GM21447 (cell line): ENCODE measurements at regions not wholly inside any gene's neighbourhood (a gene's known extent, or its start where the extent isn't known, plus 50 kb on each side); places are given as distances from the start of the nearest gene placed in this dataset.

Source experiments
- ATAC-seq: cut with Tn5 transposase; IDR thresholded peaks from one replicate; pipeline ENCODE4 v1.9.1; 2021; ENCODE audit not compliant: unreplicated experiment

GRCh38 chr9:20048437-20048836, 259.6 kb upstream of the SLC24A2 start:
- ATAC-seq, result no peak

GRCh38 chr9:20044686-20045085, 255.8 kb upstream of the SLC24A2 start:
- no peak for ATAC-seq

DNA sequence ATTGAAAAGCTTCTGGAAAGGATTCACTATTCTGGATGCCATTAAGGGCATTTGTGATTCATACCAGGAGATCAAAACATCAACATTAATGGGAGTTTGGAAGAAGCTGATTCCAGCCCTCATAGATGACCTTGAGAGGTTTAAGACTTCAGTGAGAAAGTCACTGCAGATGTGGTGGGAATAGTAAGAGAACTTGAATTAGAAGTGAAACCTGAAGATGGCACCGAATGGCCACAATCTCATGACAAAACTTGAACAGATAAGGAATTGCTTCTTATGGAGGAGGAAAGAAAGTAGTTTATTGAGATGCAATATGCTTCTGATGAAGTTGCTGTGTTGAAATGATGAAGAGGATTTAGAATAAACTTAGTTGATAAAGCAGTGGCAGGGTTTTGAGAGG, 254.6 kb upstream of the SLC24A2 start:
- peak; percentile 38 for ATAC-seq

DNA sequence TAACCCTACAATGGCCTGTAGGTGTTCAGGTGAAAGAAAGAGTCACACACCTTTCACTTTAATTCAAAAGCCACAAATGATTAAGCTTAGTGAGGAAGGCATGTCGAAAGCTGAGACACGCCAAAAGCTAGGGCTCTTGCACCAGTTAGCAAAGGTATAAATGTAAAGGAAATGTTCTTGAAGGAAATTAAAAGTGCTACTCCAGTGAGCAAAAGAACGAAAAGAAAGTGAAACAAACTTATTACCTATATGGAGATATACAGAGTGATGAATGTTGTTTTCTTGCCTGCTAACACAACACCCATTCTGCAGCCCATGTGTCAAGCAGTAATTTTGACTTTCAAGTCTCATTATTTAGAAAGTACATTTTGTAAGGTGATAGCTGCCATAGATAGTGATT, 254.2 kb upstream of the SLC24A2 start:
- peak; percentile 83 for ATAC-seq

DNA sequence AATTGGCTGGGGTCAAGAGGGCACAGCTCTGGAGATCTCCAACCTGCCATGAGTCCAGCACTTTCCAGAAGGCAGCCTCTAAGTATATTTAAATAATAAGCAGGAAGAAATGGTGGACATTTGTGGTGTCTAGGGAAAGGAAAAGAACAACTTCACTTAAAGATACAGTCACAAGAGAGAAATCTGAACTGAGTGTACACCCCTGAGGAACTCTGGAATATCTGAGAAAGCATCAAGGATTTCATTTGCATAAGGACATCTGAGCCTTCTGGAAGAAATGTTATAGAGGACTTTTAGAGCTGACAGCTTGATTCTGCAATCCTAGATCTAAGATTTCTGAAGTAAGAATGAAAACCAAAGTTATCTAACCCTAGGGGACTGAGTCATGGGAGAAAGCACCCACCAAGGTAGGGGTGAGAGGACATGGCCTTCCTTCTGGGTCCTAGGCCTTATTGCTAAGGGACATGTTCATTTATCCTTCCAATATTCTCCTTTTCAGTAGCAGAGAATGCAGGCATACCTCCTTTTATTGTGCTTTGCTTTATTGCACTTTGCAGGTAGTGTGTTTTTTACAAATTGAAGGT, 253.4 kb upstream of the SLC24A2 start:
- ATAC-seq, result no peak

- ATAC-seq, result no peak
Measured at GRCh38 chr9:20041697-20042081, 252.9 kb upstream of the SLC24A2 start.

DNA sequence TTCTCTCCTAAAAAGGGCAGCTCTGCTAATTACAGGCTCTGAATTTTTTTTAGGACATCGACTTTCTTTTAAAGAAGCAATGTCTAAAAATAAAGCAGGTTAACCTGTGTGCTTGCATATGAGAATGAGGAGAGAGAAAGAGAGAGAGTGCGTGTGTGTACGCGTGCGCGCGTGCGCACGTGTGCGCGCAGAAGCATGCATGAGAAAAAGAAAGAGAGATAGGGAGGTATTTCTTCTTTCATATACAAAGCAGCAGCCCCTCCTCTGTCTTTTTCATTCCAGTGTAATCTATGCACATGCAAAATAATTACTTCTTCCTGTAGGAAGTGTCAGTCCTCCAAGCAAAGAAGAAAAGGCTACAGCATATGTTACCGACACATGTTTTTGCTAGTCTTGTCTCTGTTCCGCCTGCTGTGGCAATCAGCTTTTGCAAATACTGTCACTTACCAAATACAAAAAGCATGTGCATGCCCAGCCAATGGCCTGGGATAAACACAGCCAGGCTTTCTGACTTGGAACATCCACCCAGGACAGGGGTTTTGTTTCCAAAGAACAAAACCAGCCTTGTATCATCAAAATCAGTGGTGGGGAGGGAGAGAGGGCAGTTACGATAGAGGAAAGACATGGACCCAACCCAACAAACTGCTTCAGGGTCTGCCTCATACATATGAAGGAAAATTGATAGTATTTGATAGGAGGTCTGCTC, 252.3 kb upstream of the SLC24A2 start:
- ATAC-seq, result no peak

- ATAC-seq, result no peak
Measured at GRCh38 chr9:20037699-20038098, 248.9 kb upstream of the SLC24A2 start.

DNA sequence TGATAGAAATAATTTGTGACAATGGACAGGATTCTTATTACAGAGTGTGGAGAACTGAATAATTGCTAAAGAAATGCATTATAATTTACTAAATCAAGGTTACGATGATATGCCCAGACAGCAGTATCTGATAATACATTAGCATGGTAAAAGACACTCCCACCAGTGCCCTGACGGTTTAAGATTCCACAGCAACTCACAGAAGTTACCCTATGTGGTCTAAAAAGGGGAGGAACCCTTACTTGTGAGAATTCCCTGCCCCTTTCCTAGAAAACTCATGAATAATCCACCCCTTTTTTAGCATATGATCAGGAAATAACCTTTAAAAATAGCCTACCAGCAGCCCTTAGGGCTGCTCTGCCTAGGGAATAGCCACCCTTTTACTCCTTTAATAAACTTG, 244.7 kb upstream of the SLC24A2 start:
- ATAC-seq, result no peak

DNA sequence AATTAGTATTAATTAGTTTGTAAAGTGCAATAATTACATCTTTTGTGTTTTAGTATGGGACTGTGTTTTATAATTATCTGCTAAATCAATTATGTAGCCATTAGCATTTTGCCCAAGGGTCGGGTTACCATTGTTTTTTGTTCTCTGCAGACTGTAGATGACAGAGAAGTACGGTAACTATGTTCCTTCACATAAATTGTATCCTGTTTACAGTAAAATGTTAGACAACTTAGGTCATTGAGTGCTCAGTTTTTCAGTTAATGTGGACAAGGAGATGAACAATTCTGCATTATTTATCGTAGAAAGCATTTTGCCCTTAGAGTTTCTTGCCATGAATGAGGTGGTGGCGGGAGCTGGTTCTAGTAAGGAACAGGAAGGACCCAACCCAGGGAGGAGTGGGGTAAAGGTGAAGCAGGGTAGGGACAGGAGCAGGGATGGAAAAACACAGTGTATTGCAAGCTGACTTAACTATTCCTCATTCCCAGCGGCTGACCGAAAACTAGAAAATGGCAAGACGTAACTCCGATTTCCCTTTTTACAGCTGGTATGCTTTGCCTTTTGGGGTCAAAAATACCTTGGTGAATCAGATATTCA, 243.7 kb upstream of the SLC24A2 start:
- no peak for ATAC-seq

GRCh38 chr9:20031836-20032235, 243.0 kb upstream of the SLC24A2 start:
- no peak for ATAC-seq

GRCh38 chr9:20030671-20031070, 241.8 kb upstream of the SLC24A2 start:
- ATAC-seq, result no peak

- no peak for ATAC-seq
Measured at GRCh38 chr9:20030221-20030620, 241.4 kb upstream of the SLC24A2 start.

DNA sequence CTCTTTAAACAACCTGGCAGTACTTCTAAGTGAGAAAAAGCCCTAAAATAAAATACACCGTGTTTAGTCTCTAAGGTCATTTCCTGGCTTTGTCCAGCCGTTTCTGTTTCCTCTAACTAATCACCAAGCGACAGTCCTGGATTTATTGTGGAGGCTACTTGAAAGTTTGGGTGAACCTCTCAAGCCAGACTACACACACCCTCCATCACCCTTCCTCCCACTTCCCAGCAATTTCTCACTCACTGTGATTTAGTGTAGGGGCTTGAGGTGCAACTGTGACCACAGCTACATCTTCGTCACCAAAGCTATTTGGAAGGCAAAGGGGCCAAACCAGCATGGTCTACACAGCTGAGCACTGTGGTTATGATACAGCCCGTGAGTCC, 240.0 kb upstream of the SLC24A2 start:
- ATAC-seq, result no peak

- ATAC-seq, result no peak
Measured at GRCh38 chr9:20028192-20028848, 239.5 kb upstream of the SLC24A2 start.

- ATAC-seq, result no peak
Measured at GRCh38 chr9:20023961-20024571, 235.2 kb upstream of the SLC24A2 start.

GRCh38 chr9:20023210-20023905, 234.5 kb upstream of the SLC24A2 start:
- ATAC-seq, result no peak

GRCh38 chr9:20022410-20022809, 233.6 kb upstream of the SLC24A2 start:
- no peak for ATAC-seq

DNA sequence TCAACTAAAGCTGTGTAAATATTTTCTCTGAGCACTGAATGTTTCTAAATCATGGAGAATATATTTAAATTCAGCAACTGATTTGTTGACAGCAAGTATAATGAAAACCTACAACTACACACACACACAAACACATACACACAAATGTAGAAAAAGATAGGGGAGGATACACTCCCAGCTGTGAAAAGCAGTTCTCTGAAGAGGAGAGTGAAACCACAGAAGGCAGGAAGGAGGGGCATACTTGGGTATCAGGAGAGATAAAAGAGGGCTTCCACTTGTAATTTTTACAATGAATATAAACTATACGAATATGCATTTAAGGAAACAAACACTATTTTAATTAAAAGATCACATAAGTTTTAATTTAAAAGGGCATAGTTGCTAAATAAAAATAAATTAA, 227.8 kb upstream of the SLC24A2 start:
- no peak for ATAC-seq

- no peak for ATAC-seq
Measured at GRCh38 chr9:20015427-20015931, 226.6 kb upstream of the SLC24A2 start.

DNA sequence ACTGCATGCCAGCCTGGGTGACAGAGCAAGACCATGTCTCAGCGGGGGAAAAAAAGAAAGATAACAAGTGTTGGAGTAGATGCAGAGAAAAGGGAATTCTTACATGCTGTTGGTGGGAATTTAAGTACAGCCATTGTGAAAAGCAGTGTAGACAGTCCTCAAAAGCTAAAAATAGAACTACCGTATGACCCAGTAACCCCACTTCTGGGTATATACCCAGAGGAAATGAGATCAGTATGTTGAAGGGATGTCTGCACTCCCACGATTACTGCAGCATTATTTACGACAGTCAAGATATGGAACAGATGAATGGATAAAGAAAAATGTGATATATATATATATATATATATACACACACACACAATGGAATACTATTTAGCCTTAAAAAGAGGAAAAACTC, 225.3 kb upstream of the SLC24A2 start:
- ATAC-seq, result no peak
